ENCODE measurements at regions not wholly inside any gene's neighbourhood (a gene's known extent, or its start where the extent isn't known, plus 50 kb on each side); places are given as distances from the start of the nearest gene placed in this dataset.
"Not testable (repeated sequence)": the region's sequence is repeated elsewhere in the genome, so short reads cannot be mapped to it uniquely, and the experiment has no call there.

GRCh38 chr10:108090476-108091215 is 926.1 kb upstream of the SORCS1 start:
- no peak for DNase-seq (ENCODE audit: low read depth in 2 of 2)

- DNase-seq (ENCODE audit: low read depth in 2 of 2), result no peak
Measured at GRCh38 chr10:108086502-108086901, 922.0 kb upstream of the SORCS1 start.

GRCh38 chr10:108082596-108082995 is 918.1 kb upstream of the SORCS1 start:
- DNase-seq (ENCODE audit: low read depth in 2 of 2), result no peak

- DNase-seq (ENCODE audit: low read depth in 2 of 2), result no peak
Measured at GRCh38 chr10:108078263-108078662, 913.8 kb upstream of the SORCS1 start.

GRCh38 chr10:108072466-108072865 is 908.0 kb upstream of the SORCS1 start:
- DNase-seq (ENCODE audit: low read depth in 2 of 2), result no peak

- no peak for DNase-seq (ENCODE audit: low read depth in 2 of 2)
Measured at GRCh38 chr10:108070789-108071188, 906.3 kb upstream of the SORCS1 start.

GRCh38 chr10:108069096-108069495 is 904.6 kb upstream of the SORCS1 start:
- no peak for DNase-seq (ENCODE audit: low read depth in 2 of 2)

GRCh38 chr10:108064746-108065260 is 900.3 kb upstream of the SORCS1 start:
- no peak for DNase-seq (ENCODE audit: low read depth in 2 of 2)

- no peak for DNase-seq (ENCODE audit: low read depth in 2 of 2)
Measured at GRCh38 chr10:108060246-108060645, 895.7 kb upstream of the SORCS1 start.

GRCh38 chr10:108055506-108055905 is 891.0 kb upstream of the SORCS1 start:
- DNase-seq (ENCODE audit: low read depth in 2 of 2), result no peak

- no peak for DNase-seq (ENCODE audit: low read depth in 2 of 2)
Measured at GRCh38 chr10:108052981-108053380, 888.5 kb upstream of the SORCS1 start.

GRCh38 chr10:108051218-108051617 is 886.7 kb upstream of the SORCS1 start:
- no peak for DNase-seq (ENCODE audit: low read depth in 2 of 2)

- no peak for DNase-seq (ENCODE audit: low read depth in 2 of 2)
Measured at GRCh38 chr10:108050626-108051025, 886.1 kb upstream of the SORCS1 start.

- DNase-seq (ENCODE audit: low read depth in 2 of 2), result no peak
Measured at GRCh38 chr10:108049668-108050067, 885.2 kb upstream of the SORCS1 start.

GRCh38 chr10:108048898-108049297 is 884.4 kb upstream of the SORCS1 start:
- no peak for DNase-seq (ENCODE audit: low read depth in 2 of 2)

- DNase-seq (ENCODE audit: low read depth in 2 of 2), result no peak
Measured at GRCh38 chr10:108039821-108040584, 875.5 kb upstream of the SORCS1 start.

GRCh38 chr10:108037061-108037460 is 872.6 kb upstream of the SORCS1 start:
- DNase-seq (ENCODE audit: low read depth in 2 of 2), result no peak

- no peak for DNase-seq (ENCODE audit: low read depth in 2 of 2)
Measured at GRCh38 chr10:108036265-108036664, 871.8 kb upstream of the SORCS1 start.

GRCh38 chr10:108034829-108035228 is 870.3 kb upstream of the SORCS1 start:
- DNase-seq (ENCODE audit: low read depth in 2 of 2), result no peak

GRCh38 chr10:108033518-108033917 is 869.0 kb upstream of the SORCS1 start:
- not testable (repeated sequence) for DNase-seq (ENCODE audit: low read depth in 2 of 2)

- DNase-seq (ENCODE audit: low read depth in 2 of 2), result no peak
Measured at GRCh38 chr10:108031505-108031904, 867.0 kb upstream of the SORCS1 start.

GRCh38 chr10:108014902-108015177 is 850.3 kb upstream of the SORCS1 start:
- no peak for DNase-seq (ENCODE audit: low read depth in 2 of 2)
